GM03348 (cell line): ENCODE measurements at regions not wholly inside any gene's neighbourhood (a gene's known extent, or its start where the extent isn't known, plus 50 kb on each side); places are given as distances from the start of the nearest gene placed in this dataset.

Experiments
- DNase-seq: peaks from one replicate; pipeline ENCODE4 v3.0.0; 2012; ENCODE audit warnings: low spot score

DNA sequence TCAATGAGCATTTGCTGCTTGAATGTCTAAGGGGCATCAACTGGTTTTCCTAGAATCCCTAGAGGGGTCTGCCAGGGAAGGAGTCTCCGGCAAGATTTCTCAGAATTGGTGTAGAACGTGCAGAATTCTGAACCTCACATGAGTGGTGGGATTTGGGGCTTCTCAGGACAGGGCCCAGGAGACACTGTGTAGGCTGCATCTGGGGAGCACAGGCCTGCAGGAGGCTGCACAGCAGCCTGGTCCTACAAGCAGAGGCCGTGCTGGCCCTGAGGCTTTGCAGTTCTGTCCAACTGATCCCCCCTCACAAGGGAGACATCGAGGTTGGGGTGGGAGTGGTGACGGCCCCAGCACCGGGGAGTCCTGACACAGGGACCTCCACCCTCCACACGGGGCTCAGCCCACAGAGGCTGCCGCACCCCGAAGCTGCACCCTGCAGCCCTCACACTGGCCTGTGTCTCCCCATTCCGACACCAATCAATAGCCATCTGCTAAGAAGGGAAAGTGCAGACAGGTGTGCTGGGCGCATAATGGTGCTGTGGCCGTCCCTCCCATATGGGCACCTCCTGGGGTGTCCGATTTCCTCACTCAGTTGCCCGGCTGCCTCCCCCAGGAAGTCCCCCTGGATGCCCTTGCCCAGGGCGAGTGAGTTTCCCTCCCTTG lies 688.1 kb downstream of the BRD1 start:
- no peak for DNase-seq

DNA sequence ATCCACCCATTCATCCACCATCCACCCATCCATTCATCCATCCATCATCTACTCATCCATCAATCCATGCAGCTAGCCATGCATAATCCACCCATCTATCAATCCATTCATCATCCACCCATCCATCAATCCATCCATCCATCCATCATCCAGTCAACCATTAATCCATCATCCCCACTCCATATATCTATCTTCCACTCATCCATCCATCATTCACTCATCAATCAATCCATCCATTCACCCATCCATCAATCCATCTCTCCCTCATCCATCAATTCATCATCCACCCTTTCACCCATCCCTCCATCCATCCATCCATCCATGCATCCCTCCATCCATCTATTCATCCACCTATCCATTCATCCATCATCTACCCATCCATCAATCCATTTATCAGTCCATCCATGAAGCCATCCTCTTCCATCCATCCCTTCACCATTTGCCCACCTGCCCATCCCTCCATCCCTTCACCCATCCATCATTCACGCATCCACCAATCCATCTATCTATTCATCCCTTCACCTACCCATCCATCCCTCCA lies 689.4 kb downstream of the BRD1 start:
- DNase-seq = no peak

DNA sequence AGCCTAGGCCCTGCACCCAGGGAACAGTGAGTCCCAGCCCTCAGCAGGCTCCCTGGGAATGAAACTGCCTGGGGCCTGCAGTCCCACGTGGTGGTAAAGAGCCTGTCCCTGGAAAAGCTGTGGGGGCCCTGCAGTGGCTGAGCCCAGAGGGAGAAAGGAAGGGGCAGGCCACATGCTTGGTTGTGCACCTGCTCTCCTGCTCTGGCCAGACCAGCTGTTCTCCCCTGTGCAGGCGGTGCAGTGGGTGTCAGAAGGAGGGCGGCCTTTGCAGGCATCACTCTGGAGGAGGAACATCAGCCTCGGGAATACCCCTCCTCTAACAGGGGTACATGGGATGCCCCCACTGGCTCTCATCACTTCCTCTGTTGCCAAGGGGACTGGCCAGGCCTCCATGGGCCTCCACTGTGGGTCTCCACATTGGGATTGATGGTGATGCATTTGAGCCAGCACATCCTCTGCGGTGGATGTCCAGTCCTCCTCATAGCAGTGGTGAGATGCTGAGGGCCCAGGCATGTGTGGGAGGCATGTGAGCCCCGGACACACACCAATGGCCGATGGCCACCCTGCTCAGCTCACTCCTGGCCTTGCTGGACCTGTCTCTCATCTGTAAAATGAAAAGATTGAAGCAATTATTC lies 690.4 kb downstream of the BRD1 start:
- DNase-seq = no peak

DNA sequence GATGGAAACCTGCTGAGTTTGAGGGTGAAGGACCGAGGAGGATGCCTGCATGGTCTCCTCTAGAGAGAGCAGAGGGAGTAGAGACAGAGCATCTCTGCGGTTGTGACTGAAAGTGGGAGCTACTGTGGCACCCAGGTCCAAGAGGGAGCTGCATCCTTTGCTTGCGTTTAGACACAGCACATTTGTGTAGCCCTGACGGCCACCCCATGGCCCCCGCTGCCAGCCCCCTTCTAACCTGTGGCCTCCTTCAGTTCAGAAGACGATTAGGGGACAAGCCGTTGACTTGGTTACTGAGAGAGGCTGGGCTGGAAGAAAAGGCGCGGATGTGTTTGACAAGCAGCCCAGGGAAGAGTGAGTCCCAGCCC lies 690.9 kb downstream of the BRD1 start:
- DNase-seq = no peak

DNA sequence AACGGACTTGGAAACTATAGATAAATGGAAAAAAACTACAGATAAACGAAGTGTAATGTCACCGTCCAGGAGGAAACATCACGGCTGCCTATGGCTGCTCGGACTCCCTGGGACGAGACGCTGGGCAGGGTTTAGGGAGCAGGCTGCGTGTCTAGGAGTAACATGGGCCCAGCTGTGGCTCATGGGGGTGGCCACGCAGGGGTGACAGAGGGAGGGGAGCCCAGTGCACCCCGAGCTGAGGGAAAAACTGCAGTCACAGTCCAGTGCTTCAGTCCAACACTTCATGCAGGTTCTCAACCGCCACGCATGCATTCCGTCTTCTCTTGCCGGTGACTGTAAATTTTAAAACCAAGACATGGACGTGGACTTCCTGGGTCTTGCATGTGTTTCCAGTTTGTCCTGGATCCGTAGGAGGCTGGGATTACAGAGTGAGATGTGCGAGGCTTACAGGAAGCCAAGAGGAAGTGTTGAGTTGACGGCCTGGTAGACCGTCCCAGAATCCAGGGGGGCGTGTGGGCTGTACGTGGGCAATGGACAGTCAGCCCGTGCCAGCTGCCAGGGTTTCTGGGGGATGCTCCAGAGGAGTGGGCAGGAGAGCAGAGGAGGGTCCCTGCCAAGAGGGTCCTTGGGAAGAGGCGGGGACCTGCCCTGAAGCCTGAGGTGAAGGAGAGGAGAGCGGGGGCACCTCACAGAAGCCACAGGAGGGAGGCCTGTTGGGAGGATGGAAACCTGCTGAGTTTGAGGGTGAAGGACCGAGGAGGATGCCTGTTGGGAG lies 691.4 kb downstream of the BRD1 start:
- DNase-seq = no peak

DNA sequence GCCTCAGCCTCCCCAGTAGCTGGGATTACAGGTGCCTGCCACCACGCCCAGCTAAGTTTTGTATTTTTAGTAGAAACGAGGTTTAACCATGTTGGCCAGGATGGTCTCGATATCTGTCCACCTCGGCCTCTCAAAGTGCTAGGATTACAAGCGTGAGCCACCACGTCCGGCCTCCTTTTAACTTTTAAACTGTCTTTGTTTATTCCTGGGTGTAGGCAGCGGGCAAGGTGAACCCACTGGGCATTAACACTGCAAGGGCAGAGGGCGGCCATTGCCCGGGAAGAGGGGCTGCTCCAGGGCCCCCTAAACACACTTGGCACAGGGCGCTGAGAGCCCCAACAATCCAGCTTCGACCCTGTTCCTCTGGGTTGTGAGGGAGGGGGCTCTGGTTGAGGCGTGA lies 693.6 kb downstream of the BRD1 start:
- DNase-seq = no peak

DNA sequence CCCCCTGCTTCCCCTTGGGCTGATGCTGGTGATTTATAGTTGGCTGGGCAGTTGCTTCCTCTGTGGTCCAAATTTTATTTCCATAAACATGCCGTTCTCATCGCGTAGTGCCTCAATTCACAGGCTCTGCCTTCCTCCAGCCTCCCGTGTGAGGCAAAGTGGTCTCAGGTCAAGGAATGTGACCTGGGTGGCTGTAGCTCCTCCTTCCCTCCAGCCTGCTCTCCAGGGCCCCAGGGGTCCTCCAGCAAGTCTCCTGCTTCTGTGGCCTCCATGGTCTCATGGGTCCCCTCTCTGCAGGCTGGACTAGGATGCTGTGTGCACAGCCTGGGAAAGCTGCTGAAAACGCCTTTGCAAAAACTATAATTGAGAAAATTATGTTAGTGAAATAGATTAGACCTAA lies 694.1 kb downstream of the BRD1 start:
- no peak for DNase-seq

DNA sequence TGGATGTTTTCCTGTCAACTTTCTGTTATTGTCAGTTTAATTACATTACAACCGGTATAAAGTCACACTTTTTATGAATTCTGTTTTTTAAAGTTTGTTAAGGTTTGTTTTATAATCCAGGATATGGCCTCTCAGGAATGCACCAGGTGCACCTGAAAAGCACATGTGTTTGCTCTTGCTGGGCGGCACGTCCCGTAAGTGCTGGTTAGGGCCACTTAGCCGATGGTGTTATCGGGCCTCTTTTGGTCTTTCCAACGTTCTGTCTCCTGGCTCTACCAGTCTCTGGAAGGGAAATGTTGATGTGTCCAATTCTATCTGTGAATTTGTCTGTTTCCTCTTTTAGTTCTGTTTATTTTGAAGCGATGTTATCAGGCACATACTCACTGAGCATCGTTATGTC lies 695.7 kb downstream of the BRD1 start:
- no peak for DNase-seq

DNA sequence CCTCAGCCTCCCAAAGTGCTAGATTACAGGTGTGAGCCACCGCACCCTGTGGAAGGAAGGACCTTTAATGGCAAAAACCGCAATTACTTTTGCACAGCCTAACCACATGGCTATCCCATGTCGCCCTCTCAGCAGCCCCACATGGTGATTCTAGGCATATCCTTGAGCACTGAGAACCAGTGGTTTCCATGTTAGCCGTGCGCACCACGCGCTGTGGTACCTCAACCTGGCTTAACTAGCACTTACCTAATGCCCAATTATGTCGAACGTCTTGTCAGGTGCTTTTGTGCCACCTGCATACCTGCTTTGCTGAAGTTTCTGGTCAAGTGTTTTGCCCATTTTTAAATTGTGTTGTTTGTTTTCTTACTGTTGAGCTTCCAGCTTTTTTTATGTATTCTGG lies 697.9 kb downstream of the BRD1 start:
- DNase-seq = no peak

DNA sequence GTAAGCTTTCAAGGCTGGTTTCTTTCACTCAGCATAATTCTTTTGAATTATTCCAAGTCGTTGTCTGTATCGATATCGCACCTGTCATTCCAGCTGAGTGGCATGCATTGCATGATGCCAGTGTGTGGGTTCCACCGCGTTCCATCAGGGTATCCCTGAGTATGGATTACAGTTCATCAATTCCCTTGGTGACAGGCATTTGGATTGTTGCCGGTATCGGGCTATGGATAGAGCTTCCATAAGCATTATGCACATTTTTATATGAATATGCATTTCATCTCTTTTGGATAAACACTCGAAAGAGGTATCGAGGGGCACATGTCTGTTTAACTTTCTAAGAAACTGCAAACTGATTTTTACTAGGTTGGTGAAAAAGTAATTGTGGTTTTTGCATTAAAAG lies 698.8 kb downstream of the BRD1 start:
- no peak for DNase-seq

DNA sequence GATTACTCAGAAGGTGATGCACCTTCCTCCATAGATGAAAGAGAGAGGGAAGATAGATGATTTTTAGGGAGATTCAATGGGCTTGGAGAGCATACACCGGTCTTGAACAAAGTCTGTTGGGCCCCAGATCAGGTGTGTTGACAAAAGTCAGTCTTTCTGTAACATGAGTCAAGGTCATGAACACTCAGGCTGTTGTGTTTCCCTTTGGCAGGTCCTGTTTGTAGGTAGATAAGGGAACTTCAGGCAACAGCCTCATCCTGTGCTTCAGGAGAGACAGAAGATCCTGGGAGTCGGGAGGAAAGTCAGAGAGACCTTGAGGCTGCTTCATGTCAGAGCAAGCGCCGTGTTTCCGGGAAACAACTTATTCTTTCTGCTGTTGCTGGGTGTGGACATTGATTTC lies 703.1 kb downstream of the BRD1 start:
- DNase-seq = no peak

DNA sequence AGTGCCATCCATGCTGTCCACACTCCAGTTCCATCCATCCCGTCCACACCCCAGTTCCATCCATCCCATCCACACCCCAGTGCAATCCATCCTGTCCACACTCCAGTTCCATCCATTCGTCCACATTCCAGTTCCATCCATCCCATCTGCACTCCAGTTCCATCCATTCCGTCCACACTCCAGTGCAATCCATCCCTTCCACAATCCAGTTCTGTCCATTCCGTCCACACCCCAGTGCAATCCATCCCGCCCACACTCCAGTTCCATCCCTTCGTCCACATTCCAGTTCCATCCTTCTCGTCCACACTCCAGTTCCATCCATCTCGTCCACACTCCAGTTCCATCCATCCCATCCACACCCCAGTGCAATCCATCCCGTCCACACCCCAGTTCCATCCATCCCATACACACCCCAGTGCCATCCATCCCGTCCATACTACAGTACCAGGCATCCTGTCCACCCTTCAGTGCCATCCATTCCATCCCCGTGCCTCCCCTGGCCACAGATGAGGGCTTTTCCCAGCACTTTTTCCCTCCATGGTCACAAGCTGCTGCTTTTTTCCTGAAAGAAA lies 704.0 kb downstream of the BRD1 start:
- no peak for DNase-seq

DNA sequence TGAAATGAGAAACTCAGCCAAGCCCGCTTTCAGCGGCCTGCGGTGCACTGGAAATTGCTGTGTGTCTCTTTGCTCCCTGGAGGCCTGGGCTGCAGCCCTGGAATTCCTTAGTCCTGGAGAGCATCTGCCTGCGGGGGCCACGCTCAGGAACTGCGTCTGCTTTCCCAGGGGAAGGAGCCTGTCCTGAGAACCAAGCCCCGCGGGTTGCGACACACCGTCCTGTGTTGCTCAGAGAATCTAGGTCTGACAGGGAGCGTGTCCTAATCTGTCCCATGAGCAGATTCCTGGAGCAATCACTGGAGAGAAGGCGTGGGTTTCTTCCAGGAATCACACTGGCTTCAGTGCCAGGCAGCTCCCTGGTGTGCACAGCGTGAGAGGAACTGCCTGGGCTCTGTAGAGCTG lies 708.1 kb downstream of the BRD1 start:
- DNase-seq = no peak

DNA sequence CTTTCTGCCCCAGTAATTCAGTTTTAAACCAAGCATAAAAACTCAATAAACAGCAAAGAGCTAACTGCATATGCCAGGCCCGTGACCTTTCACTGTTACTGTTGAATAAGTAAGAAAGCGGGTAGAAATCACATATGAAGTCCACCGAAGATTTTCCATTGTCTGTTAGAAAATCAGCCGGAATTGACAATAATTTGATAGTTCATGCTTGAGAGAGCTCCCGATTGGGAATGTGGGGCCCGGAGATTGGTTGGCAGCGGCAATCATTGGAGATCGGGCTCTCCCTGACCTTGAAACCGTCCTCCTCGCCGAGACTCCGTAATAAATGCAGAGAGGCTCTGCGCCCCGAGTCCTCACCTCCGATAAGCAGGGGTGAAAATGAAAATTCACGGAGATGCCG lies 709.6 kb downstream of the BRD1 start:
- DNase-seq = no peak

DNA sequence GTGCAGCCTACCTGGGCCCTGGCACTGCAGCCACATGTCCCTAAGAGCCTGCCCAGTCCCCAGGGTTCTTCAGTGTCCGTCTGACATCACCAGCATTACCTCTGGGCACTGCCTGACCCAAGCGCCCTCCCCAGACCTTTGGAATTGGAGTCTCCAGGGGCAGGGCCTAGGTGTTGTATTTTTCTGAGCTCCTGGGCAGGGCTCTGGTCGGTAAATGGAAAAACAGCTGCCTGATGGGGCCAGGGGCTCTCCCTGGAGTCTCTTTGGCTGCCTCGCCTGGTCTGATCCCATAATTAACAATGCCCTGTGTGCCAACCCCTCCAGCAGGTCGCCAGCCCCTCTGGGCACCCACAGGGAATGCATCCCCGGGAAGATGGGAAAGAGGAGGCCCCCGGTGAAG lies 710.2 kb downstream of the BRD1 start:
- DNase-seq = no peak

DNA sequence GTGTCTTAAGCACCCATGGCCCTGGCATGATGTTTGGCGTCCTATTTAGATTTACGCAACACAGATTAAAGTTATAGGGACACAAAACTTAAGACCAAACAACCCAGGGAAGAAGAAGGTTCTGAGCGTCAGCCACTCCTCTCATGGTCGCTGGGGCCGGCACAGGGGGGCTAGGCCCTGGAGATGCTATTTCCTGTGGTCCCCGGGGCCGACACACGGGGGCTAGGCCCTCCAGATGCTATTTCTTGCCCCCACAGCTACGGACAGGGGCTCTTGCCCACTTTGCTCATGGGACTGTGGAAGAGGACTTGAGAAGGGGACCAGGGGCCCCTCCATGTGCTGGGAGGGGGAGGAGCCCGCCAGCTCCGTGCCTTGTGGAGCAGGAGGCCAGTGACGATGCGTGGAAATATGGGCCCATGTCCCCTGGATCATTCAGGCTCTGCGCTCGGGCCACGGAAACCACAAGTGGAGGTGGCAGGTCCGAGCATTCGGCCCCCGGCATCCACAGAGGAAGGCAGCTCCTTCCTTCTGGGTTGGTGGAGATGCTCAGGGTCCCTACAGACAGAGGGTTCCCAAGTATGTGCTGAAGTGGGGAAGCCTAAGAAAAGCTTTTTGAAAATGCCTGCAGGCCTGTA lies 711.1 kb downstream of the BRD1 start:
- DNase-seq = no peak

DNA sequence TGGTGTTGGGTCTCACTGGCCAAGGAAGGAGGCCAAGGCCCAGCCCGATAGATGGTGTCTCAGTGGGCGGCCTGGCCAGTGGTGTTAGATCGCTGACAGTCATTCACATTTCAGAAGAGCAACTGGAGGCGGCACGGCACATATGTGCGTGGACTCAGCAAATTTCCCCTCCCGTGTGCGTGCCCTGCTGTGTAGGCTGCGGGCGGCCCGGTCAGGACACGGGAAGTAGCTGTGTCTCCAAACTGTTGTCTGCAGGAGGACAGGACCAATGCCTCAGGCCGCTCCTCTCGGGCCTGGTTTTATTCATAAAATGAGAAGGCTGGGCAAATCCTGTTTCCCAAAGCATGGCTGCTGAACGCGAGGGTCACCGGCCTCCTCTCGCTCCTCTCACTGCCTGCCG lies 711.7 kb downstream of the BRD1 start:
- no peak for DNase-seq

DNA sequence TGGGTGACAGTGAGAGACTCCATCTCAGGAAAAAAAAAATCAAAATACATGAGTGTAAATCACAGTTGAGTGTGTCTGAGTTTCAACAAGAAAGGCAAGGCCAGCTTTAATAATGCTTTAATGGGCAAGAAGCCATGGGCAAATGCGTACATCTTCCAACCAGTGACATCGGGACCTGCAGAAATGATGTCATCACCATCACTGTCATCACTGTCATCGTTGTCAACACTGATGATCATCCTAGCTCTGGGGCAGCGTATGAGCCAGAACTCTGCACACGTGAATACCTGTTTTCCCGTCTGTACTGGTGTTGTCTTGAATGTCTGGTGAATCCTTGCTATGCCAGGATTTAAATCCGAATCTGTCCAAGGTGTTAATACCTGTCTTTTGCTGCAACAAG lies 712.5 kb downstream of the BRD1 start:
- DNase-seq = no peak

DNA sequence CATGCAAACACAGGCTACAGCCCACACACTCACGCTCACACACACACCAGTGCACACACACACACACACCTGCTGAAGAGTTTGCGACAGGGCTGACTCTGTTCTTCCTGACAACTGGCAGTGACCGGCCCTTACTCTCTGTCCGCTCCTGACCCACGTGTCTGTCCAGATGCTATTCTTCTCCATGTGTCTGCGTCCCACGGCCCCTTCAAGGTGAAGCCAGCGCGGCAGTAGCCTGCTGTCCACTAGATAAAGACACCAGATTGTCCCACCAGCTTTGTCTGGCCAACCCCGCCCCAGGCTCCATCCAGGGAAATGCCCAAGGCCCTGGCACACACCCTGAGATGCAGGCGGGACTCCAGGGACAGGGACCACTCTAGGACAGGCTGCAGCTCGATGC lies 713.9 kb downstream of the BRD1 start:
- no peak for DNase-seq

DNA sequence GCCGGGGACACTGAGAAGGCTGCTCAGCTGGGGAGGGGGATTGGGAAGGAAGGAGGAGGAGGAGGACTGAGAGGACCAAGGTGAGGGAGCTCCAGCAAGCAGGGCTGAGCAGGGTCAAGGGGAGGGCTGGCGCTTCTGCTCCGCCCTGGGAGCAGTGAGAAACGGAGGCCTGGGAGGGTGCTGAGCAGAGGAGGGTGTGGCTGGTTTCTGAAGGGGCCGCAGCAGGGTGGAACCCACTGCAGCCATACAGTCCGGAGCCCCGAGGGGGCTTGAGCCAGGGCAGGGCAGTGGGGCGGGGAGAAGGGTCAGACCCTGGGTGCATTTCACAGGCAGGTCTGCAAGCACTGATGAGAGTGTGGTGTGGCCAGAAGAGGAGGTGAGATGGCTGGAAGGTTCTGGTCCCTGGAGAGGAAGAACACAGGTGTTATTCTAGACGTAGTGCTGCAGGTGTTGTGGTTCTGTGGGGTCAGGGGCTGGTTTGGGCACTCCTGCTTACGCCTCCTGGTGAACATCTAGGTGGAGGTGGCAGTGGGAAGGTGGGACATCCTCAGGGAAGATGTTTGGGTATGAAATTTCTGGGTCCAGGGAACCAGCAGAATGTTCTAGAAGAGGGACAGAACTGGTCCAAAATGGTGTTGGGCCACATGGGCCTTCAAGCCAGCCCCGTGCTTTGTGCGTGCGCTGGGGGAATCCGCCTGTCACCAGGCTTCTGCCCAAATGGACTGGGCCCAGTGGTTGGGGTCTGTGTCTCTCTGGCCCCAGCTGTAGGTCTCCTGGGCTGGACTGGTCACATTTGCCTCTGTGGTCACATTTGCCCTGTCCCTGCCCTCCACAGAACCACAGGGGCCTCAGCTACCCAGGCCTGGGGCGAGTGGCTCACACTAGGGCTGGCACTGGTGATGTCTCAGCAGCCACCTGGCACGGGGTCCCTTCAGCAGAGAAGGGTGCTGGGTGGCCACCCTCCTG lies 714.7 kb downstream of the BRD1 start:
- DNase-seq = no peak

DNA sequence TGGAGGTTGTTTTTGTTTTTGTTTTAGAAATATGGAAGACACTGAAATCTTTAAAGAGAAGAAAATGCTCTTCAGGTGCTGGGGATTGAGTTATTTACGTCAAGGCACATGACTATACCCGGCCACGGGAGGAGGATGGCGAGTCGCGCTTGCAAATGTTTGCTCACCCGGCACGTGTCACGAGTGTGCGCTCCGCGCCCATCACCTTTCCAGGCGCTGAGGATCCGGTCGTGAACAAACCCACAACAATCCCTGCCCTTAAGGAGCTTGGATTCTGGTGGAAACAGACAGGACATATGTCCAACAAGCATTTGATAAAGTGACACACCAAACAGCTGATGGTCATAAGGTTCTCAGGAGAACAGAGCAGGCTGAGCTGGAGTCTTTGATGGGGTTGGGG lies 715.5 kb downstream of the BRD1 start:
- no peak for DNase-seq
